ENCODE measurements at regions not wholly inside any gene's neighbourhood (a gene's known extent, or its start where the extent isn't known, plus 50 kb on each side); places are given as distances from the start of the nearest gene placed in this dataset.

DNA sequence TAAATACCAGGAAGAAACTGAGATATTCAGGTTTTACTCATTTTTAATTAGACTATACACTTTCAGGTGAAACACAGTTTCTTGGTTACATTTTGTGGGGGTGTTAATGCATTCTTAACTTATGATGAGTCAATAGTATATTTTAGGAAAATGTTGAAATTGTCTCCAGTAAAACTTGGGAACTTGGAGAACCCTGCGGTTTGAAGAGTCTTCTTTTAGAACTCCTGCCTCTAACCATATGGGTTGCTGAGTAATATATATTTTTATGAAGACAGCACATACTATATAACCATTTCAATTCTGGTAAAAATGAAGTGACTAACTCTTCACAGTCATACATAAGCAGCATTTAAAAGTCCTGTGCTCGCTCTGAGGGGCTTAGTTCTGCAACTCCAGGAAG is 308.2 kb upstream of the LRATD1 start:
- Histone ChIP-seq H3K79me2 (ENCODE audit: low read length) (no peaks in the 10 kb centered on the region), H3K4me2 (ENCODE audit: low read depth, low read length) (no peak overlapping the region), H2AFZ (ENCODE audit: low read length) (no peak overlapping the region), H3K9me2 (replicated peaks; ENCODE audit: insufficient read depth, low read length) (no peaks in the 10 kb centered on the region), H3K4me1 (ENCODE audit: low read length) (no peaks in the 10 kb centered on the region), H3F3A (ENCODE audit: insufficient read depth, low read length) (no peaks in the 10 kb centered on the region), H3K27ac (ENCODE audit: low read length) (no peak overlapping the region), H4K20me1 (ENCODE audit: insufficient read depth, low read length) (no peaks in the 10 kb centered on the region), H3K27me3 (replicated peaks; ENCODE audit: insufficient read depth, low read length) (no peaks in the 10 kb centered on the region), H3K9me3 (replicated peaks; ENCODE audit: insufficient read depth, low read length) (no peaks in the 10 kb centered on the region), H3K36me3 (replicated peaks; ENCODE audit: insufficient read depth, low read length) (no peaks in the 10 kb centered on the region), H3K9ac (ENCODE audit: low read length) (no peak overlapping the region), H3K4me3 (ENCODE audit: low read length) (no peak overlapping the region)
- TF ChIP-seq EZH2phosphoT487 (IDR thresholded peaks at IDR 0.05; ENCODE audit: low read length) (no peak), EZH2 (optimal IDR thresholded peaks at IDR 0.05; ENCODE audit: low read depth, low read length) (no peak)
- TF ChIP-seq, protein P1, sequence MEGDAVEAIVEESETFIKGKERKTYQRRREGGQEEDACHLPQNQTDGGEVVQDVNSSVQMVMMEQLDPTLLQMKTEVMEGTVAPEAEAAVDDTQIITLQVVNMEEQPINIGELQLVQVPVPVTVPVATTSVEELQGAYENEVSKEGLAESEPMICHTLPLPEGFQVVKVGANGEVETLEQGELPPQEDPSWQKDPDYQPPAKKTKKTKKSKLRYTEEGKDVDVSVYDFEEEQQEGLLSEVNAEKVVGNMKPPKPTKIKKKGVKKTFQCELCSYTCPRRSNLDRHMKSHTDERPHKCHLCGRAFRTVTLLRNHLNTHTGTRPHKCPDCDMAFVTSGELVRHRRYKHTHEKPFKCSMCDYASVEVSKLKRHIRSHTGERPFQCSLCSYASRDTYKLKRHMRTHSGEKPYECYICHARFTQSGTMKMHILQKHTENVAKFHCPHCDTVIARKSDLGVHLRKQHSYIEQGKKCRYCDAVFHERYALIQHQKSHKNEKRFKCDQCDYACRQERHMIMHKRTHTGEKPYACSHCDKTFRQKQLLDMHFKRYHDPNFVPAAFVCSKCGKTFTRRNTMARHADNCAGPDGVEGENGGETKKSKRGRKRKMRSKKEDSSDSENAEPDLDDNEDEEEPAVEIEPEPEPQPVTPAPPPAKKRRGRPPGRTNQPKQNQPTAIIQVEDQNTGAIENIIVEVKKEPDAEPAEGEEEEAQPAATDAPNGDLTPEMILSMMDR (IDR thresholded peaks at IDR 0.05; ENCODE audit: low read length), result no peak
- no peak for DNase-seq

DNA sequence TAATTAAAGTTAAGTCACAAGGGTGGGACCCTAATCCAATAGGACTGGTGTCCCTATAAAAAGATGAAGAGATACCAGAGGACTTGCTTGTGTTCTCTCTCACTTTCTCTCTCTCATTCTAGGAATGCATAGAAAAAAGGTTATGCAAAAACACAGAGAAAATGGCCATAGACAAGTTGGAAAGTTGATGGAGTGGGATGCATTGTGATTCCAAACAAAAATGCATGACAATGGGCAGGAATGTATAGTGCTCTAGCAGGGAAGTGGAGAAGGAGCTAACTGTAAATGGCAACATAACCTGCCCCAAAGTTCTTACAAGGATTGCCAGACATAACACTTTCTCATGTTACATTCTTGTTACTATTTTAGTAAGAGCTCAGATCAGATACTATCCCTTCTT is 301.6 kb upstream of the LRATD1 start:
- Histone ChIP-seq H3K27ac (ENCODE audit: low read length) (no peak overlapping the region), H3K27me3 (replicated peaks; ENCODE audit: insufficient read depth, low read length) (no peaks in the 10 kb centered on the region), H3K36me3 (replicated peaks; ENCODE audit: insufficient read depth, low read length) (no peaks in the 10 kb centered on the region), H3F3A (ENCODE audit: insufficient read depth, low read length) (no peaks in the 10 kb centered on the region), H3K4me2 (ENCODE audit: low read depth, low read length) (no peak overlapping the region), H3K4me1 (ENCODE audit: low read length) (no peaks in the 10 kb centered on the region), H3K4me3 (ENCODE audit: low read length) (no peak overlapping the region), H3K9me3 (replicated peaks; ENCODE audit: insufficient read depth, low read length) (no peaks in the 10 kb centered on the region), H3K9ac (ENCODE audit: low read length) (no peak overlapping the region), H2AFZ (ENCODE audit: low read length) (no peak overlapping the region), H3K79me2 (ENCODE audit: low read length) (no peaks in the 10 kb centered on the region), H4K20me1 (ENCODE audit: insufficient read depth, low read length) (no peaks in the 10 kb centered on the region), H3K9me2 (replicated peaks; ENCODE audit: insufficient read depth, low read length) (no peaks in the 10 kb centered on the region)
- TF ChIP-seq, protein P1 (IDR thresholded peaks at IDR 0.05; ENCODE audit: low read length), result no peak
- TF ChIP-seq EZH2phosphoT487 (IDR thresholded peaks at IDR 0.05; ENCODE audit: low read length) (no peak), EZH2 (optimal IDR thresholded peaks at IDR 0.05; ENCODE audit: low read depth, low read length) (no peak)
- no peak for DNase-seq

DNA sequence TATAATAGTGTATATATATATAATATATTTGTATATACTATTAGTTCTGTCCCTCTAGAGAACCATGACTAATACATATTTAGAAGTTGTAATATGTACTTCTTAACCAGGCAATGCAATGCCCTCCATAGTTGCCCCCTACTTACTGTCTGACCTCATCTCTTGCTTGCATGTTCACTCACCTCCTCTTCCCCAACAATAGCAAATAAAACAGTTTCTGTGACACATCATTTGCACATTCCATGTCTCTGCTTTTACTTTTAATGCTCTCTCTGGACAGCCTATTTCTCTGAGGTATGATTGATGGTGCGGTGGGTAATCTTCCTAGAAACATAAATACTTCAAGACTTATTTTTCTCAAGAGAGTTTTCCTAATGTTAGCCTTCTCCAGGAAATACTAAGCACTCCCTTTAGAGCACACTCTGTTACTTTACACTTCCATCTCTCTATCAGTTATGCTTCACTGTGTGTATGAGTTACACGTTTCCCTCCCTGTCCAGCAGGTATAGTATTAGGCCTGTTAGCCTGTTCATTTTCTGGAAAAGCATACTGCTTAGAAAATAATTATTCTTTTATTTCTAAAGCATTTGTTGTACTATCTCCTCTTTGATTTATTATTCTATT is 295.6 kb upstream of the LRATD1 start:
- TF ChIP-seq EZH2phosphoT487 (IDR thresholded peaks at IDR 0.05; ENCODE audit: low read length) (no peak), EZH2 (optimal IDR thresholded peaks at IDR 0.05; ENCODE audit: low read depth, low read length) (no peak)
- TF ChIP-seq, protein P1 (IDR thresholded peaks at IDR 0.05; ENCODE audit: low read length), result no peak
- Histone ChIP-seq H3K27ac (ENCODE audit: low read length) (no peak overlapping the region), H3K4me2 (ENCODE audit: low read depth, low read length) (no peak overlapping the region), H3K9me3 (replicated peaks; ENCODE audit: insufficient read depth, low read length) (no peaks in the 10 kb centered on the region), H3K27me3 (replicated peaks; ENCODE audit: insufficient read depth, low read length) (no peaks in the 10 kb centered on the region), H3K79me2 (ENCODE audit: low read length) (no peaks in the 10 kb centered on the region), H3K4me3 (ENCODE audit: low read length) (no peak overlapping the region), H3K36me3 (replicated peaks; ENCODE audit: insufficient read depth, low read length) (no peaks in the 10 kb centered on the region), H3K4me1 (ENCODE audit: low read length) (no peaks in the 10 kb centered on the region), H2AFZ (ENCODE audit: low read length) (no peak overlapping the region), H4K20me1 (ENCODE audit: insufficient read depth, low read length) (no peaks in the 10 kb centered on the region), H3K9me2 (replicated peaks; ENCODE audit: insufficient read depth, low read length) (no peaks in the 10 kb centered on the region), H3F3A (ENCODE audit: insufficient read depth, low read length) (no peaks in the 10 kb centered on the region), H3K9ac (ENCODE audit: low read length) (no peak overlapping the region)
- DNase-seq, result no peak
